ENCODE measurements at regions not wholly inside any gene's neighbourhood (a gene's known extent, or its start where the extent isn't known, plus 50 kb on each side); places are given as distances from the start of the nearest gene placed in this dataset.

DNA sequence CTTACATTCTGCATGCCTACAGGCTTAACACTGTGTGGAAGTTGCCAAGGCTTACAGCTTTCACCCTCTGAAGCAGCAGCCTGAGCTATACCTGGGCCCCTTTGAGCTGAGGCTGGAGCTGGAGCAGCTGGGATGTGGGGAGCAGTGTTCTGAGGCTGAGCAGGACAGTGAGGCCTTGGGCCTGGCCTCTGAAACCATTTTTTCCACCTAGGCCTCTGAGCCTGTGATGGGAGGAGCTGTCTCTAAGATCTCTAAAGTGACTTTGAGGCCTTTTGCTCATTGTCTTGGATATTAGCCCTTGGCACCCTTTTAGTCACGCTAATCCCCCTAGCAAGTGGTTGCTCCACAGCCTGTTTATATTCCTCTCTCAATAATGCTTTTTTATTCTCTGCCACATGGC, 59.9 kb upstream of the ZBED5 start:
- TF ChIP-seq FOXM1 (IDR thresholded peaks at IDR 0.05; ENCODE audit: borderline replicate concordance) (no peak), ARNT (IDR thresholded peaks at IDR 0.05) (no peak), ZNF384 (IDR thresholded peaks at IDR 0.05) (no peak)
